Peyer's patch (tissue), 4 donors: ENCODE measurements at regions not wholly inside any gene's neighbourhood (a gene's known extent, or its start where the extent isn't known, plus 50 kb on each side); places are given as distances from the start of the nearest gene placed in this dataset.

ENCODE experiments used
- DNase-seq, 3 donors: peaks; one replicate each; pipeline ENCODE4 v3.0.0-alpha.2; 2017 to 2019
- H3K27ac ChIP-seq, 4 donors: fragments of 200-600 bp; sonication (generic); one replicate each; pipeline ENCODE4 v1.5.1; 2016 to 2019
- H3K27me3 ChIP-seq, 2 donors: fragments of 200-600 bp; sonication (generic); one replicate each; pipeline ENCODE4 v1.5.1; 2019
- H3K36me3 ChIP-seq, 3 donors: fragments of 200-600 bp; sonication (generic); one replicate each; pipeline ENCODE4 v1.5.1; 2016 to 2019
- H3K4me1 ChIP-seq, 4 donors: fragments of 200-600 bp; sonication (generic); one replicate each; pipeline ENCODE4 v1.5.1; 2016 to 2019
- H3K4me3 ChIP-seq, 4 donors: fragments of 200-600 bp; sonication (generic); 1 replicate in 3 of 4; 2 replicates in 1 of 4; pipeline ENCODE4 v1.5.1; 2016 to 2019; ENCODE audit warnings: mild to moderate bottlenecking in 1 of 4
- H3K9me3 ChIP-seq, 4 donors: fragments of 200-600 bp; sonication (generic); one replicate each; pipeline ENCODE4 v1.5.1; 2016 to 2019; ENCODE audit warnings: mild to moderate bottlenecking in 1 of 4
- POLR2A ChIP-seq, 2 donors: fragments of 450-650 bp; IDR thresholded peaks; one replicate each; pipeline ENCODE4 v1.5.1; 2017; ENCODE audit warnings: antibody characterized with exemption in 2 of 2, mild to moderate bottlenecking in 2 of 2, moderate library complexity in 2 of 2
- TF ChIP-seq, protein P1 (sequence below), 6 experiments: fragments of 450-650 bp in 4 of 6; fragments of 200-600 bp in 2 of 6; sonication (generic) in 1 of 6; IDR thresholded peaks; one replicate each; pipeline ENCODE4 v1.5.1; 2017 to 2019; ENCODE audit warnings: antibody characterized with exemption in 6 of 6, mild to moderate bottlenecking in 3 of 6, moderate library complexity in 1 of 6

DNA sequence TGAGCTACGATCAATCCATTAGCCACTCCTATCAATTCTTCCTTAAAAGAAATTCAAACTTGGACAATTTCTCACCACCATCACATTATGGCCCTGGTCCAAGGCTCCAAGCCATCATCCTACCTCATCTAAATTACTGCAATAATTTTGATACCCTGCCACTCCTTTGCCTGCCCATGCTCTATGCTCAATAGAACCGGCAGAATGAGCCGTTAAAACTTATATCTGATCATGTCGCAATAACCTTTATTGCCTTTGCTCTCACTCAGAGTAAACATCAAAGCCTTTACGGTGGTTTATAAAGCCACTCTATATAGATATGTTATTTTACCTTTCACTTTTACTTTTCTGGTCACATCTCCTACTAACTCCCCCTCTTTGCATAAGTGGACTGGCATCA, 2392.1 kb upstream of the RAG2 start:
- H3K4me3 ChIP-seq = no peak overlapping the region
- no peaks in the 10 kb centered on the region for H3K4me1 ChIP-seq
- TF ChIP-seq, protein P1, sequence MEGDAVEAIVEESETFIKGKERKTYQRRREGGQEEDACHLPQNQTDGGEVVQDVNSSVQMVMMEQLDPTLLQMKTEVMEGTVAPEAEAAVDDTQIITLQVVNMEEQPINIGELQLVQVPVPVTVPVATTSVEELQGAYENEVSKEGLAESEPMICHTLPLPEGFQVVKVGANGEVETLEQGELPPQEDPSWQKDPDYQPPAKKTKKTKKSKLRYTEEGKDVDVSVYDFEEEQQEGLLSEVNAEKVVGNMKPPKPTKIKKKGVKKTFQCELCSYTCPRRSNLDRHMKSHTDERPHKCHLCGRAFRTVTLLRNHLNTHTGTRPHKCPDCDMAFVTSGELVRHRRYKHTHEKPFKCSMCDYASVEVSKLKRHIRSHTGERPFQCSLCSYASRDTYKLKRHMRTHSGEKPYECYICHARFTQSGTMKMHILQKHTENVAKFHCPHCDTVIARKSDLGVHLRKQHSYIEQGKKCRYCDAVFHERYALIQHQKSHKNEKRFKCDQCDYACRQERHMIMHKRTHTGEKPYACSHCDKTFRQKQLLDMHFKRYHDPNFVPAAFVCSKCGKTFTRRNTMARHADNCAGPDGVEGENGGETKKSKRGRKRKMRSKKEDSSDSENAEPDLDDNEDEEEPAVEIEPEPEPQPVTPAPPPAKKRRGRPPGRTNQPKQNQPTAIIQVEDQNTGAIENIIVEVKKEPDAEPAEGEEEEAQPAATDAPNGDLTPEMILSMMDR (IDR thresholded peaks at IDR 0.05) = no peak
- no peak for TF ChIP-seq POLR2A (IDR thresholded peaks at IDR 0.05)
- DNase-seq = no peak
- H3K27ac ChIP-seq = no peak overlapping the region
- H3K36me3 ChIP-seq = no peaks in the 10 kb centered on the region
- H3K9me3 ChIP-seq = peaks cover 0 to 1% (median 0%) of the 10 kb centered on the region in 4 donors
- no peaks in the 10 kb centered on the region for H3K27me3 ChIP-seq

- no peak for TF ChIP-seq POLR2A (IDR thresholded peaks at IDR 0.05)
- TF ChIP-seq, protein P1 (IDR thresholded peaks at IDR 0.05) = no peak
- no peaks in the 10 kb centered on the region for H3K27me3 ChIP-seq
Measured at GRCh38 chr11:38988908-38989307, 2390.9 kb upstream of the RAG2 start.

GRCh38 chr11:38972220-38972619, 2374.2 kb upstream of the RAG2 start:
- TF ChIP-seq POLR2A (IDR thresholded peaks at IDR 0.05) = no peak
- Histone ChIP-seq H3K36me3 (no peaks in the 10 kb centered on the region), H3K27me3 (no peaks in the 10 kb centered on the region), H3K4me1 (no peaks in the 10 kb centered on the region), H3K27ac (no peak overlapping the region), H3K9me3 (no peaks in the 10 kb centered on the region), H3K4me3 (no peak overlapping the region)
- DNase-seq = no peak

More at GRCh38 chr11:38988908-38989307, 2390.9 kb upstream of the RAG2 start:
- peaks cover 0 to 4% (median 0%) of the 10 kb centered on the region in 4 donors for H3K9me3 ChIP-seq
- no peaks in the 10 kb centered on the region for H3K36me3 ChIP-seq
- DNase-seq = no peak
- H3K27ac ChIP-seq = no peak overlapping the region
- no peak overlapping the region for H3K4me3 ChIP-seq
- no peaks in the 10 kb centered on the region for H3K4me1 ChIP-seq

GRCh38 chr11:38971141-38971540, 2373.1 kb upstream of the RAG2 start:
- Histone ChIP-seq H3K4me3 (no peak overlapping the region), H3K27me3 (no peaks in the 10 kb centered on the region), H3K9me3 (no peaks in the 10 kb centered on the region), H3K4me1 (no peaks in the 10 kb centered on the region), H3K36me3 (no peaks in the 10 kb centered on the region), H3K27ac (no peak overlapping the region)
- DNase-seq = no peak
- TF ChIP-seq, protein P1 (IDR thresholded peaks at IDR 0.05) = no peak
- no peak for TF ChIP-seq POLR2A (IDR thresholded peaks at IDR 0.05)

DNA sequence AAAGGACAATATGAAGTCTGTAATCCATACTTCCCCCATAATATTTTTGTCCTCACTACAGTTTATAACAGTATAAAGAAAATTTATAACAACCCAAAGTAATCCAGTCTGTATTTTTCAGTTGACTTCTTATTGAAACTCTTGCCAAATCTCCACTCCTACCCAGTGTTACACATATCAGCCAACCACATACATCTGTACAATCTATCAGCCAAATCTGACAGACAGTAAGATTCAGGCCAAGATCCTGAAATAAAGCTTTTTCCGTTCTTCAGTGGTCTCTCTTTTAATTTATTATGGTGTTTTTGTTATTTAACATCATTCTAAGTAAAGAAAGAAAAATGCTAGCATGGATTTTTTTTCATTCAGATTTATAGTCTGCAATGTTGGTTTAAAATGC, 2370.9 kb upstream of the RAG2 start:
- no peaks in the 10 kb centered on the region for H3K9me3 ChIP-seq
- TF ChIP-seq, protein P1 (IDR thresholded peaks at IDR 0.05) = no peak
- TF ChIP-seq POLR2A (IDR thresholded peaks at IDR 0.05) = no peak
- no peak for DNase-seq
- H3K27ac ChIP-seq = no peak overlapping the region
- no peaks in the 10 kb centered on the region for H3K4me1 ChIP-seq
- no peaks in the 10 kb centered on the region for H3K27me3 ChIP-seq
- H3K36me3 ChIP-seq = no peaks in the 10 kb centered on the region
- H3K4me3 ChIP-seq = no peak overlapping the region

- no peak overlapping the region for H3K4me3 ChIP-seq
- no peaks in the 10 kb centered on the region for H3K36me3 ChIP-seq
- no peaks in the 10 kb centered on the region for H3K4me1 ChIP-seq
- no peak for TF ChIP-seq POLR2A (IDR thresholded peaks at IDR 0.05)
- TF ChIP-seq, protein P1 (IDR thresholded peaks at IDR 0.05) = no peak
- DNase-seq = no peak
- no peak overlapping the region for H3K27ac ChIP-seq
- no peaks in the 10 kb centered on the region for H3K27me3 ChIP-seq
- H3K9me3 ChIP-seq = no peaks in the 10 kb centered on the region
Measured at GRCh38 chr11:38952698-38953097, 2354.7 kb upstream of the RAG2 start.
